ENCODE measurements at regions not wholly inside any gene's neighbourhood (a gene's known extent, or its start where the extent isn't known, plus 50 kb on each side); places are given as distances from the start of the nearest gene placed in this dataset.

DNA sequence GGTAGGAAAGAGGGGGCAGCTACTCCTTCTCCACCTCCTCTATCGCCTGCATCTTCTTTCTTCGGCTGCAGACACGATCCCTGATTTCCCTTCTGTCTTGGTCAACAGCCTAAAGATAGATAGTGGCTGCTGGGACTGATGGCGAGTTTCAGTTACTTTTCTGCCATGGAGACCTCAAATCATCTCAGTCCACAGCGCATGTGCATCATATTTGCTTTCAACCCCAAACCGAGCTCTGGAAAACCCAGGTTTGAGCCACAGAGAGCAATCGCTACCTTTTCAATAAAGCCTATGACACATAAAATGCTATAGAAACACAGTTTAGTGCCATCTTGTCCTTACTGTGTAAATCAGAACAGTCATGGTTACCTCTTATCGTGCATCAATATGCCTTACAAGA is 142.9 kb upstream of the IRF2BP2 start:
- Histone ChIP-seq H3K4me1 (ENCODE audit: insufficient read depth, low read length) (no peaks in the 10 kb centered on the region), H3K9me3 (ENCODE audit: insufficient read depth, low read depth, low read length) (no peaks in the 10 kb centered on the region), H3K9ac (ENCODE audit: low read depth, low read length) (no peak overlapping the region), H3K27ac (ENCODE audit: low read length) (no peak overlapping the region), H3K4me3 (ENCODE audit: low read length) (no peak overlapping the region), H3K36me3 (ENCODE audit: insufficient read depth, low read depth, low read length) (no peaks in the 10 kb centered on the region), H3K27me3 (ENCODE audit: insufficient read depth, low read length) (no peaks in the 10 kb centered on the region)

DNA sequence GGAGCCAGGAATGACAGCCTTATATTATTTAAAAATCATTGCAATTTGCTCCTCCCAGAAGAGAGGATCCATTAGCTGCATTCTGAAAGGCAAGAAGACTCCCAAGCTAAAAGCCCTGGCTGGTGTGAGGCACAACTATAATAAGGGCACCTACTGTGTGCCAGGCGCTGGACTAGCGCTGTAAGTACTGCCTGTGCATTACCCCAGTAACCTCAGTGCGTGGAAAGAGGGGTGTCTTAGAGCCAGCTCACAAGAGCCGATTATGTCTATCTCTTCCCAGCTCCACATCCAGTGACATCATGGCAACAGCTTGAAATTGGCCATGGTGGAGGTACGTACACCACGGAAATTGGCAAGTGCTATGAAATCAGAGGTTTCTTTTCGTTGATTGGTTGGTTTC is 141.7 kb upstream of the IRF2BP2 start:
- no peaks in the 10 kb centered on the region for H3K9me3 ChIP-seq (ENCODE audit: insufficient read depth, low read depth, low read length)
- no peak overlapping the region for H3K4me3 ChIP-seq (ENCODE audit: low read length)
- no peaks in the 10 kb centered on the region for H3K4me1 ChIP-seq (ENCODE audit: insufficient read depth, low read length)
- no peak overlapping the region for H3K27ac ChIP-seq (ENCODE audit: low read length)
- no peaks in the 10 kb centered on the region for H3K27me3 ChIP-seq (ENCODE audit: insufficient read depth, low read length)
- no peak overlapping the region for H3K9ac ChIP-seq (ENCODE audit: low read depth, low read length)
- no peaks in the 10 kb centered on the region for H3K36me3 ChIP-seq (ENCODE audit: insufficient read depth, low read depth, low read length)

DNA sequence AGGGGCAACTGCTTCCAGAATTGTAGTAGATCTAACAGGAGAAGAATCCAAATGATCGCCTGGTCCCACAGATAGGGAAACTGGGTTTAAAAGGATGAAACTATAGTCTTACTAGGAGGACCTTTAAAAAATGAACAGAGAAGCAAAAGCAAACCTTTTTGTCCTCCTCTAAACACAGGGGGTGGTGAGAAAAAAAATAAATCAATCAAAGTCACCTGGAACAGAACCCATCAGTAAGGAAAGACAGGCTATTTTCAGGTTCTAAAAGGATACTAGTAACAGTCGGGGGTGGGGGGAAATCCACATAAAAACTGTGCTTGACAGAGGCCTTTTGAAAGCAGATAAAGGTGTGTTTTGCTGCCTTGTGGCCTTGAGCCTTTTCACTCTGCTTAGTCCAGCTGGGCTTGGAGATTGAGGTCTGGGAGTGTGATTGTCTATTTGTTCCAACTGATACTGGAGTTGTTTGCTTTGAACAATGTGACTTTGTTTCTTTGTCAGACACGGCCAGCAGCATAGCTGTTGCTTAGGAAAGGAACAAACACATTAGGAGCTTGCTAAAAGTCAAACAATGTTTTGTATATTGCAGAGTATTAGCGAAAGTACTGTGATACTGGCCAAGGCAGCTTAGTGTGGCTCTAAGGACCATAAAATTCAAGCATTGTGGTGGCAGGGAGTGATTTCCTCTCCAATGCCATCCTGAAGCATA is 141.1 kb upstream of the IRF2BP2 start:
- H3K4me3 ChIP-seq (ENCODE audit: low read length): no peak overlapping the region
- no peak overlapping the region for H3K9ac ChIP-seq (ENCODE audit: low read depth, low read length)
- H3K27ac ChIP-seq (ENCODE audit: low read length): no peak overlapping the region
- H3K9me3 ChIP-seq (ENCODE audit: insufficient read depth, low read depth, low read length): no peaks in the 10 kb centered on the region
- H3K4me1 ChIP-seq (ENCODE audit: insufficient read depth, low read length): peaks cover 5% of the 10 kb centered on the region
- H3K27me3 ChIP-seq (ENCODE audit: insufficient read depth, low read length): no peaks in the 10 kb centered on the region
- no peaks in the 10 kb centered on the region for H3K36me3 ChIP-seq (ENCODE audit: insufficient read depth, low read depth, low read length)

DNA sequence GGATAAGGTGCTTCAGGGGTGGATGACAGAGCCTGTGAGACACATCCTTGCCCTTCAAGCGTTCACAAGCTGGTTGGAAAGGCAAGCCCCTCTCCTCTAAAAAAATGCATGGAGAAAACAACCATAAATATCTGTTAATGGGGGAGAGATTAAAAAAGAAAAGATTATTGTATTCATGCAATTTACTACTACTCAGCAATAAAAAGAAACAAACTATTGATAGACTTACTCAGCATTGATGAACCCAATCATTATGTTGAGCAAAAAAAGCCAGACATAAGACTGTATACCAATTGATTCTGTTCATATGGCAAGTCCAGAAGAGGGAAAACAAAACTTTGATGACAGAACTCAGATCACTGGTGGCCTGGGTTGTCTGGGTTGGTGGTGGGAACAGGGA is 138.7 kb upstream of the IRF2BP2 start:
- H3K4me3 ChIP-seq (ENCODE audit: low read length): no peak overlapping the region
- H3K27me3 ChIP-seq (ENCODE audit: insufficient read depth, low read length): no peaks in the 10 kb centered on the region
- H3K4me1 ChIP-seq (ENCODE audit: insufficient read depth, low read length): peaks cover 20% of the 10 kb centered on the region
- no peaks in the 10 kb centered on the region for H3K9me3 ChIP-seq (ENCODE audit: insufficient read depth, low read depth, low read length)
- H3K36me3 ChIP-seq (ENCODE audit: insufficient read depth, low read depth, low read length): no peaks in the 10 kb centered on the region
- no peak overlapping the region for H3K9ac ChIP-seq (ENCODE audit: low read depth, low read length)
- no peak overlapping the region for H3K27ac ChIP-seq (ENCODE audit: low read length)

DNA sequence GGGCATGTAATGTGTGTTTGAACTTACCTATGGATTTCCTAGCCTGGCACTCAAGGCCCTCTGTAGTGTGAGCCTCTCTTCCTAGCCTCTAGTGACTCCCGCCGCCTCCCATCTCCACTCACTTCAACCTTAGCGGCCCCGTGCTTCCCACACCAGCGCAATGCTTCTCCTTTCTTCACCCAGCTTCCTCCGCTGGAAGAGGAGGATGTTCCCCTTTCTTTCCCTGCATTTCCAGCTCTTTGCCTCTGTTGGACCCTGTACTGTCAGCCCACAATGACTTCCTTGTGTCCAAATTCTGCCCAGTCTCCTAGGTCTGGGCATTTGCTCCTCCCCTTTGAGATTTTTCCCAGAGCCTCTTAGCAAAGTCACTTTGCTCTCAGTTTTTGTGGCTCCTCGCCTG is 138.1 kb upstream of the IRF2BP2 start:
- Histone ChIP-seq H3K36me3 (ENCODE audit: insufficient read depth, low read depth, low read length) (no peaks in the 10 kb centered on the region), H3K9me3 (ENCODE audit: insufficient read depth, low read depth, low read length) (no peaks in the 10 kb centered on the region), H3K27ac (ENCODE audit: low read length) (no peak overlapping the region), H3K9ac (ENCODE audit: low read depth, low read length) (no peak overlapping the region), H3K4me1 (ENCODE audit: insufficient read depth, low read length) (peaks cover 26% of the 10 kb centered on the region), H3K27me3 (ENCODE audit: insufficient read depth, low read length) (no peaks in the 10 kb centered on the region), H3K4me3 (ENCODE audit: low read length) (no peak overlapping the region)

GRCh38 chr1:234746798-234747196 is 136.8 kb upstream of the IRF2BP2 start:
- no peak overlapping the region for H3K4me3 ChIP-seq (ENCODE audit: low read length)
- H3K36me3 ChIP-seq (ENCODE audit: insufficient read depth, low read depth, low read length): no peaks in the 10 kb centered on the region
- H3K4me1 ChIP-seq (ENCODE audit: insufficient read depth, low read length): peaks cover 26% of the 10 kb centered on the region
- H3K27ac ChIP-seq (ENCODE audit: low read length): no peak overlapping the region
- no peaks in the 10 kb centered on the region for H3K9me3 ChIP-seq (ENCODE audit: insufficient read depth, low read depth, low read length)
- H3K27me3 ChIP-seq (ENCODE audit: insufficient read depth, low read length): no peaks in the 10 kb centered on the region
- H3K9ac ChIP-seq (ENCODE audit: low read depth, low read length): no peak overlapping the region

DNA sequence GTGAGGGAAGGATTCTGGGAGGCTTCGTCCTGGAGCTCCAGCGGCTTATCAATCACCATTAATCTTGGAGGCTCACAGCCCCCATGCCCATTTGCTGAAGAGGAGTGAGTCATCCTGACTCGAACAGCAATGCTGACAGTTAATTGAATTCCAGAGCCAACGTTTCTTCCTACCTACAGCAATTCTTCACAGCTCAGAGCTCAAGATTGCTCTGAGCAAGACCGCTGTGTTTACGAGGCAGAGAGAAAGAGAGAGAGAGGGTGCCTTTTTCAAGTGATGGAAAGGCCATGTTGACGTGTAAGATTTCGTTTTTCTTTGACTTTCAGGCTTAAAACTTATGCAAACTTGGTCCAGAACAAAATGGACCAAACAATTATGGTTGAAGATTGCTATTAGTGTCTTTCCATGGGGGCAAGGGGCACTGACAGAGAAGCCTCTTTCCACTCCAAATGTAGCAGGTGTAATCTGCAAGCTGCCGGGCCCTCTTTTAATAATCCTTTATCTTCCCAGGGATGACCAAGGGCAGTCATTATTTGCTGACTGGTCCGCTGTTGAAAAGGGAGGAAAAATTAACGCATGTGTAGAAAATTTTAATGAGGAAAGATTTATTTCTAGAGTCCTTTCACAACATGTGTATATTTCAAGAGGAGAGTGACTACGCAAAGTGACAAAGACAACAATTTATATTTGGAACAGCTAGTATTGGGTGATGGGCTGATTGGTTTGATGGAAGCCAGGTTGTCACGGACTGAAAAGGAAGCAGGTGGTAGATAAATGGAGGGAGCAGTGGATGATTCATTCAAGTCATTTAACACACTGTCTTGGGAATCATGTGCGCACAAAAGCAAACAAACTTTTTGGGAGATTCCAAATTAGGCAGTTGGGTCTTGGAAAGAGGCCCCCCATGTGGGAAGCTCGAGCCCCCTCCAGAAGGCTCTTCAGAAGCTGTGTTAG is 136.1 kb upstream of the IRF2BP2 start:
- Histone ChIP-seq H3K9ac (ENCODE audit: low read depth, low read length) (no peak overlapping the region), H3K36me3 (ENCODE audit: insufficient read depth, low read depth, low read length) (no peaks in the 10 kb centered on the region), H3K4me3 (ENCODE audit: low read length) (no peak overlapping the region), H3K27ac (ENCODE audit: low read length) (no peak overlapping the region), H3K9me3 (ENCODE audit: insufficient read depth, low read depth, low read length) (no peaks in the 10 kb centered on the region), H3K27me3 (ENCODE audit: insufficient read depth, low read length) (no peaks in the 10 kb centered on the region), H3K4me1 (ENCODE audit: insufficient read depth, low read length) (peaks cover 26% of the 10 kb centered on the region)

GRCh38 chr1:234745276-234745675 is 135.3 kb upstream of the IRF2BP2 start:
- Histone ChIP-seq H3K4me3 (ENCODE audit: low read length) (no peak overlapping the region), H3K9ac (ENCODE audit: low read depth, low read length) (no peak overlapping the region), H3K9me3 (ENCODE audit: insufficient read depth, low read depth, low read length) (no peaks in the 10 kb centered on the region), H3K27me3 (ENCODE audit: insufficient read depth, low read length) (no peaks in the 10 kb centered on the region), H3K27ac (ENCODE audit: low read length) (no peak overlapping the region), H3K4me1 (ENCODE audit: insufficient read depth, low read length) (peaks cover 26% of the 10 kb centered on the region), H3K36me3 (ENCODE audit: insufficient read depth, low read depth, low read length) (no peaks in the 10 kb centered on the region)

GRCh38 chr1:234743791-234744611 is 134.0 kb upstream of the IRF2BP2 start:
- H3K9me3 ChIP-seq (ENCODE audit: insufficient read depth, low read depth, low read length): no peaks in the 10 kb centered on the region
- peaks cover 26% of the 10 kb centered on the region for H3K4me1 ChIP-seq (ENCODE audit: insufficient read depth, low read length)
- peak overlapping the region; percentile 54; the same call in 1 of the 2 replicates for H3K4me3 ChIP-seq (ENCODE audit: low read length)
- H3K36me3 ChIP-seq (ENCODE audit: insufficient read depth, low read depth, low read length): no peaks in the 10 kb centered on the region
- no peaks in the 10 kb centered on the region for H3K27me3 ChIP-seq (ENCODE audit: insufficient read depth, low read length)
- H3K27ac ChIP-seq (ENCODE audit: low read length): peak overlapping the region; percentile 3
- peak overlapping the region; percentile 29; the same call in 1 of the 2 replicates for H3K9ac ChIP-seq (ENCODE audit: low read depth, low read length)

GRCh38 chr1:234742622-234743021 is 132.6 kb upstream of the IRF2BP2 start:
- H3K4me1 ChIP-seq (ENCODE audit: insufficient read depth, low read length): peaks cover 26% of the 10 kb centered on the region
- H3K27me3 ChIP-seq (ENCODE audit: insufficient read depth, low read length): no peaks in the 10 kb centered on the region
- H3K27ac ChIP-seq (ENCODE audit: low read length): no peak overlapping the region
- H3K36me3 ChIP-seq (ENCODE audit: insufficient read depth, low read depth, low read length): no peaks in the 10 kb centered on the region
- H3K9me3 ChIP-seq (ENCODE audit: insufficient read depth, low read depth, low read length): no peaks in the 10 kb centered on the region
- H3K4me3 ChIP-seq (ENCODE audit: low read length): no peak overlapping the region
- no peak overlapping the region for H3K9ac ChIP-seq (ENCODE audit: low read depth, low read length)

GRCh38 chr1:234737967-234738314 is 128.0 kb upstream of the IRF2BP2 start:
- Histone ChIP-seq H3K4me3 (ENCODE audit: low read length) (no peak overlapping the region), H3K4me1 (ENCODE audit: insufficient read depth, low read length) (no peaks in the 10 kb centered on the region; the same call in 1 of the 2 replicates), H3K36me3 (ENCODE audit: insufficient read depth, low read depth, low read length) (no peaks in the 10 kb centered on the region), H3K9ac (ENCODE audit: low read depth, low read length) (no peak overlapping the region), H3K27me3 (ENCODE audit: insufficient read depth, low read length) (no peaks in the 10 kb centered on the region), H3K27ac (ENCODE audit: low read length) (no peak overlapping the region), H3K9me3 (ENCODE audit: insufficient read depth, low read depth, low read length) (no peaks in the 10 kb centered on the region)

All from iPS-20b (cell line).